T1000 (cell line): ENCODE measurements at regions not wholly inside any gene's neighbourhood (a gene's known extent, or its start where the extent isn't known, plus 50 kb on each side); places are given as distances from the start of the nearest gene placed in this dataset.

Experiments used
- DNase-seq: peaks from one replicate; lab custom pipeline; 2025; ENCODE audit warnings: mixed read lengths; lab: John Stamatoyannopoulos, UW

DNA sequence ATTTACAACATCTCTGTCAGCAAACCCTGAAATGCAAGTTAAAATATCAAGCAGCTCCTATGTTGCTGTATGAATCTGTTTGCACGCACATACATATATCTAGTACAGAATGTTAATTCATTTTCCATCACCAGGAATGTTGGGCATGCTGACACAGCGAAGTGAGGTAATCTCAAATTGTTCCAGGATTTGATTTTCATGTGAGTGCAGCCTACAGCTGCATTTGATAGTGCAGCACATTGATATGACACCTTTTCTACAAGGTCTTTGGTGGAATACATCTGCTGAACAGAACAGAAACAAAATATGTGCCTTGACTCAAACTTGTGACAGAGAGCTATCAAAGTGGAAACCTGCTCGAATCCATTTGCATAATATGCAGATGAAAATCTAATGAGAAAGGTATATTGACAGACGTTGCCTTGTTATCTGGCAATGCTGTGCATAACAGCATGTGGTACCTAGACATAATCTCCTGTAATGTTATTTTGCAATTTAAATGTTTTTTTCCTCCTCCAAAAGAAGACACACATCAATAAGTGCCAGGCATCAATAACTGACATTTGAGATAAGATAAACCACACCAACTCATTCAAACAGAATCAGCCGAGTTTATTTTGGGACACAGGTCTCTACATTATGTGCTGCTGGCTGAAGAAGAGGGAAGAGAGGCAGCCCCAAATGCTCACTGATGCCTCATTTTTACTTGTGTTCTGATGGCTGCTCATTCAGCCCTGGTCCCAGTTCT lies 512.2 kb downstream of the ZNF608 start:
- no peak for DNase-seq

DNA sequence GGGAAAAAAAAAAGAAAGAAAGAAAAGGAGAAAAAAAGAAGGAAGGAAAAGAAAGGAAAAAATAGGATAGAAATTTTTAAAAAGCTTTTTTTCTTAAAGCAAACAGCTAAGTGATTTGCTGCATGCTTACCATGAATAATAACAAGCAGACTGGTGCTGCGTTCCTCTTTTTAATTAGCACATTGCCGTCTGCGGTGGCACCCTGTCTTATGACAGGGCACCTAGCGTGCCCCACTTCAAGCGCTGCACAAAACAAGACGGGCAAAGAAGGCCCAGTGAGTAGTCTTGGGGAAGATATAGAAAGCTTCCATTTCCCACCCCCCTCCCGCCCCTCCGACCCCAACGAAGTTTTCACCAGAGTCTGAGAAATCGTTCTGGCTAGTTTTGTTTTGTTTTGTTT lies 513.9 kb downstream of the ZNF608 start:
- DNase-seq, result no peak

DNA sequence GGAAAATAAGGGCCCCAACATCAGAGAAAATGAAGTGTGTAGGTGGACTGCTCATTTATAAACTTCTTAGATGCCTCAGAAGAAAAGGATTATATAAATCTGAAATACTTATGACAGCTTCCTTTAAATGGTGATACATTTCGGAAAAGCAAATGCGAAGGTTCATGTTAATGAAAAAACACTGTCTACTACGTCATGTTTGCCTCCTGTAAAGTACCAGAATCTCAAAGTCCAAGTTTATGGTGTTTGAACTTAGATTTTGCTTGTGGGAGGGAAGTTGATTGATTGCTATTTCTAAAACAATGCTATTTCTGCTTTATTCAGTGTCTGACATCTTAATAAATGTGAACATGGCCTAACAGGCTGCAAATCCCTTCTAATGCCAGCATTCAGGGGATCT lies 514.6 kb downstream of the ZNF608 start:
- no peak for DNase-seq

DNA sequence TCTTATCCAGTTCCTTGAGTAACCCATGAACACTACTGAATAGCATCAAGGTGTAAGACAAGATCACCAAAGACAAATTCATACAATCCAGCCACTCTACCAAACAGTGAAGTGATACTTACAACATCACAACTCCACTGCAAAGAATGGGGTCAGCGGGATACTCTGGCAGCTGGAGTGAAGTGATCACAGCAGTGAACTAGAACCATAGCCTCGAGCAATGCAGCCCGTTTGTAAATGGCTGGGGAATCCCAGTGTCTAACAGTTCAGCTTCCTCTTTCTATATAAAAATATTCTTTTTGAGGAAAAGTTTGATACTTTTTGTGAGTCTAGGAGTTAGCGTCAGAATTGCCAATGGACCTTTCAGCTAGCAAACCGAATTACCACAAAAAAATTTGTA lies 515.2 kb downstream of the ZNF608 start:
- no peak for DNase-seq

DNA sequence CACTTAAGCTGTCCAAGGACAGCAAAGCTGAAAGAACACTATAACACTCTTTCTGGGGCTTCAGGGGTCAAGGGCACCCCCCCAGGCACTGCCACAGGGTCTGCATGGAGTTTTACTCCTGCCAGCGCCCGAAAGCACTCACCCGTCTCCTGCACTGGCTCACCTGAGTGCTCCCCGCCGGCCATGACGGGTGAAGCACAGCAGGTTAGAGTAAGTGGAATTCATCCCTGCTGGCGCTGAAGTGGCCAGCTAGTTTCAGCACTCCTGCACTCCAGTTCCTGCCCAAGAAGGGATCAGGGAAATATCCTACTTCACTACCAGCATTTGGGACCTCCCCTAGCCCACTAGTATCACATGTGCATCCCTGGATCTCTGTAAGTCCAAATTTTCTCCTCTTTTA lies 516.0 kb downstream of the ZNF608 start:
- DNase-seq, result no peak

DNA sequence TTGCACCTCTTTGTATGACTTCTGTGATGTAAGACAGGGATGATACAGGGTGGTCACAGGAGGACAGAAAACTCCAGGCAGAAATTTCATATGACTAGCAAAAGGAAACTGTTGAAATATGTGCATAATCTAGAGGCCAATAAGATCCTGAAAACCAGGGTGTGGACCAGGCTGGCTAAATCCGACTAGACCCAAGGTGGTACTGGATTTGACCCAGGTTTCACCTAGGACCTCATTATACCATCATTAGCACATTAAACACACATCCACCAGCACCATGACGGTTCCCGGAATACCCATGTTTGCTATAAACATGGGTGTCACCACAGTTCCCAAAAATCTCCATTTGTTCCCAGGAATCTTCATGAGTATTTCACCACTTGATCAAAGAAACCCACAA lies 517.1 kb downstream of the ZNF608 start:
- DNase-seq, result no peak

DNA sequence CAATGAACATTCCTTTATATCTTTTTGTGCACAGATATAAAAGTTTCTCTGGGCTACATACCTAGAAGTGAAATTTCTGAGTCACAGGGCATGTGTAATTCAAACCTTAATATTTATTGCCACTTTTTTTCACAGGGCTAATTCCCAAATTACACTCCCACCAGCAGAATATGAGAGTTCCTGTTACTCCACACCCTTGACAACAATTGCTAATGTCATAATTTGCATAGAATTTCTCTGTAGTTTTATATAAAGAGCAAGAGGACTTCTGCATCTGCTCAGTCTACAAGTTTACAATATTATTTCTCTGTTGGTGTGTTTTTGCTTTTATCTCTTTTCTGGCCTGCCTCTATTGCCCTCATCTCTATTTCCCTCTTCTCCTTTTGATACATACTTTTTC lies 518.5 kb downstream of the ZNF608 start:
- DNase-seq, result no peak

GRCh38 chr5:124220418-124220817 lies 526.0 kb downstream of the ZNF608 start:
- no peak for DNase-seq

GRCh38 chr5:124212934-124213333 lies 533.5 kb downstream of the ZNF608 start:
- no peak for DNase-seq

DNA sequence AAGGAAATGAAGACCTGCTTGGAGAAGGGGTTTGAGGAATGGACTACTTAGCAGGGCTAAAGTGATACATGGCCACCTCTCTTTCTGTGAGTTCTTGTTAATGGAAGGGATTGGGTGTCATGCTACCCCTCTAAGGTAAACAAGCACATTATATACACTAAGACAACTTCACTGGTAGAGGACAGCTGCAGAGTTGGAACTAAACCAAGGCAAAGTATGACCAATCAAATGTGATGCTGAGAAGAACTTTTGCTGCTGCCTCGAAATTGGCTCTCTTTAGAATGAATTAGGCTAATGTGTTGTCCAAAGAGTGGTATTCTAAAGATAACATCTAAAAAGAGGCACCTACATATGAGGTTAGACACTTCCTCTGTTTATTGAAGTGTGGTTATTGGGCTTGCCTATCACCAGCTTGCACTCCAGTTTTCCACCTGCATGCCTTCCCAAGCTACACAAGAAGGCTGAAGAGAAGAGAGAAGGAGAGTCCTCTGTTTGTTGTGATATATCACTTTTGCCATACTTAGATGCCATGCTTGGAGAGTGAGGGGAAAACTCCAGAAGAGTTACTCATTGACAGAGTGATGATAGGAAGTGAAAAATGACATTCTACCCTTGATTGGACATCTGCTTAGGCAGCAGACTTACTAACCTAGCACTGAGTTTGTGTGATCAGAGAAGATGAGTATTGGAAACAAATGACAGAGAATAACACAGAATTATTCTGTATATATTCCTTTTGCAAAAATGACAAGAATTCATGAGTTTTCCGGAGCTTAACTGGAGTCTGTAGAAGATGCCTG lies 536.1 kb downstream of the ZNF608 start:
- no peak for DNase-seq

GRCh38 chr5:124207118-124207517 lies 539.3 kb downstream of the ZNF608 start:
- DNase-seq, result no peak

DNA sequence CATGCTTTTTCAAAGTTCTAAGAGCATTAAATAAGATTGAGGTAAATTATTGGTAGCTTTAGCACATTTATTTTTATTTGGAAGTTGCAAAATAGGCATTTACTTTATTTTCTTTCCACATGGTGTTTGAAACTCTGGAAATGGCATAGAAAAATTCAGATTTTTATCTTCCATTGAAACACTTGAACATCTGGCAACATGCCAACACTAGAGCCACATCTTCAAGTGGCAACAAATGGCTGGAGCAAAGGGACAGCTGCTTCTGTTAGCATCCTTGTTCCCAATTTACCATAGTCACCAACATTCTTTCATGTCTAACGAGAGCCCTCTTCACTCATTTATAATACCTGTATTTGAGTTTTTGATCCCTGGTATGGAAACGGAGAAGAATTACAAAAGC lies 539.9 kb downstream of the ZNF608 start:
- no peak for DNase-seq

GRCh38 chr5:124203303-124203702 lies 543.1 kb downstream of the ZNF608 start:
- no peak for DNase-seq

DNA sequence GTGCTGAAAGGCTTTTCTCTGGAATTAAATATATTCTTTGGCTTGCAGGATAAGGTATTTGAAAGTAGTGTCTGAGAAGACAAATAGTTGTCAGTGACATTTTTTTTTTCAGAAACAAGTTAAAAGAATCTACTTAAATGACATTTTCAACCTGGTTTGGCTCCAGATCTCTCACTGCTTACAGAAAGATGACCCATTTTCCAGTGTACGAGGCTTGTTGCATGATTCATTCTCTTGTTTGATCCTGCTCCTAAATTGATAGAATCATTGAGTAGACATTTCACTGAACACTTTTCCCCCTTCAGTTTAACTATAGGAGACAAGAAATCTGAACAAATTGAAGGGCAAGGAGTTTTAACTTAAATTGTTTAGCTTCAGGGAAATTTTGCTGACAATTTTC lies 546.1 kb downstream of the ZNF608 start:
- DNase-seq, result no peak

- no peak for DNase-seq
Observed at GRCh38 chr5:124199893-124200292, 546.5 kb downstream of the ZNF608 start.

DNA sequence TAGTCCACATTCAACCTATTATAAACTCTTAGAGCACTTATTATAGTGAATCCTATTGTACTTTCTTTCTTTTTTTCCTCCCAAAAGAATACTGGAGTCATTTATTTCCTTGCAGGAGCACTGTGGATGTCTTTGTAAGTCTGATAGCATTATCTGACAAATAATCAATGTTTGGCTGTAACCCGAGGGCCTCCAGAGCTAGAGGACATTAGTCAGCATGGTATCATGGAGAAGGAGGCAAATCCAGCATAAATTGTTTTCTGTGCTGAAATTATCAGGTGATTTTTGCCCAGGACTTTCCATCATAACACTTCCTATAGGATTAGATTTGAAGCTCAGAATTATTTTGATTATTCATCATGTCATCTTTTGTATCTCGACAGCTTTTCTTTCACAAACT lies 551.0 kb downstream of the ZNF608 start:
- DNase-seq, result no peak

DNA sequence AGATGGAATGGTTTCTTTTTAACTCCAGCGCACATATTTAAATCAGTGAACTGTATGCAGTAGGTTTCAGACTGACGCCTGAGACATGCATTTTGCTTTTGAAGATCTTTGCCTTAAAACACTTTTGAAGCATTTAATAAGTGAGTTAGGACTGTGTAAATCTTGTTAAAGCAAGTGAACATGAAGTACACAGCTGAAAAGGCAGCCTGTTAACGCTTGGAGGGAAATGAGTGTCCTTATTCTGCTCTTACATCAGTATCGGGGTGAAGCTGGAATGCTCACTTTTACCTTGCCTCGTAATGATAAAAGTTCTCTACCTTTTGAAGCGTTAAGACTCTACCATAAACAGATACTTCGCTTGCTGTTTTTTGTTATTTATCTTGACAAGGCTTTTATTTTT lies 552.2 kb downstream of the ZNF608 start:
- no peak for DNase-seq

GRCh38 chr5:124193371-124193789 lies 553.1 kb downstream of the ZNF608 start:
- DNase-seq, result no peak

GRCh38 chr5:124192716-124193115 lies 553.7 kb downstream of the ZNF608 start:
- DNase-seq, result no peak

DNA sequence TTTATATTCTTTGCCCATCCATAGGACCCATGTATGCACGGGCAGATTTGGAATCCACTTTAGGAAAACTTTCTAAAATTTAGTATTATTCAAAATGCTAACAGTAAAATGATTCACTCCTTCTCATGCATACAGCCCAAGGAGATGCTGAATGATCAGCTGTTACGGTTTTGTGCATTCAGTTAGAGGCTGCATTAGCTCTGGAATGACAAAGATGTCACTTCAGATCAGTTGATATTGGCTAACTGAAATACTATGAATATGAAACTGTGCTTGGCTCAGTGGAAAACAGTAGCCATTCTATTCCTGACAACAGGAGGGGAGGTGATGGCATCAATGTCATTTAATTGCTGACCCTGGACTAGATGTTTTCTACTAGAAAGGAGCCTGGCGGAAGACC lies 560.7 kb downstream of the ZNF608 start:
- DNase-seq, result no peak

- no peak for DNase-seq
Observed at GRCh38 chr5:124182133-124182532, 564.3 kb downstream of the ZNF608 start.

DNA sequence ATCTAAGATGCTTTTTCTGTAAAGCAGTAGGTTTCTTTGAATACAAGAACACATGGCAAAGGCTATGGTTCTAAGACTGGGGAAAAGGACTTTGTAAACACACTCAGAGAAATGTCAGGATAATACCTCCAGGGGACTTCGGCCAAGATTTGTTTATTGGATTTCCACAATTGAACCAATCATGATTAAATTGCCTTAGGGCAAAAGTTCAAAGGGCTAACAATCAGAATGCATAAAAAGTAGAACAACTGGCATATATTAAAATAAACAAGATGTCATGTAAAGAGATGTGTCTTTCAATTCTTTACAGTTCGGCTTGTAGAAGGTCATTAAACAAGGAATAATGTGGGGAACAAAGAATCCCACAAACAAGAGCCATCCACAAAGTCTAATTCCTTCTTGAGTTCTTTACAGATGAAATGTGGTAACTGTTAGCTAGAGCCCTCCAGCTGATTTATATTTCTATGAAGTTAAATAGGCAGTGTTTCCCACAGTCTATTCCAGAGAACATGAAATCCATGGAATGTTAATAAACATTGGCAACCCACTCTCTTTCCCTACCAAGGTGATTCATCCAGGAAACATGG lies 565.5 kb downstream of the ZNF608 start:
- no peak for DNase-seq

DNA sequence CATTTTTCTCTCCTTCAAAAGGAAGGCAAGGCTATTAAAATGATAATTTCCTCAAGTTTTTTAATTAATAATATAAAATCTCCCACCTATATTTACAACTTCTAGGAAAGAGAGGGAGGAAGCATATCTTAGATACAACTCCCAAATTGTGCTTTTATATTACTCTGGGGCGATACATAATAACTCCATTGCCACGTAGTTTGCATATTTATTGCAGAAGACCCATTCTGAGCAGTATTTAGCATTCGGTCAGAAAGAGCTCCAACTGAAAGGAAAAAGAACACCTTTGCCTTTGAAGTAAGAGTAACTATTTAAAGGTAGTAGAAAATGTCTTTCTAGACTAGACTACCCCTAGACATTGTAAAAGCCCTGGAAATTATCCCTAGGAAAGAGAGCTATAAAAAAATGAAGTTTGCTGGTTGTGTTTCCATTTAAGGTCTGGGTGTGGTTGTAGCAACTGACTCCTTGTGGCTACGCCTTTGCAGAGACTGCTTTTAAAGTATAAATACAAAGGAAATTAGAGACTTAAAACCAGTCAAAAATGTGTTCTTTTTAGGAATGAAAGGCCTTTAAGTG lies 566.1 kb downstream of the ZNF608 start:
- no peak for DNase-seq
